ENCODE measurements at regions not wholly inside any gene's neighbourhood (a gene's known extent, or its start where the extent isn't known, plus 50 kb on each side); places are given as distances from the start of the nearest gene placed in this dataset.
"Not testable (repeated sequence)": the region's sequence is repeated elsewhere in the genome, so short reads cannot be mapped to it uniquely, and the experiment has no call there.

GRCh38 chr6:112522587-112522986 is 175.5 kb downstream of the RFPL4B start:
- TF ChIP-seq CTCF (IDR thresholded peaks at IDR 0.05; ENCODE audit: extremely low read depth, insufficient read depth, missing control alignments), result no peak
- in situ Hi-C loops (cut with MboI; ENCODE audit: low pct_unique_long_range_greater_than_20kb, low sequenced_read_pairs, unreplicated experiment), result no loop called here
- DNase-seq (ENCODE audit: low spot score), result no peak

- TF ChIP-seq CTCF (IDR thresholded peaks at IDR 0.05; ENCODE audit: extremely low read depth, insufficient read depth, missing control alignments), result no peak
- DNase-seq (ENCODE audit: low spot score), result no peak
- in situ Hi-C loops (cut with MboI; ENCODE audit: low pct_unique_long_range_greater_than_20kb, low sequenced_read_pairs, unreplicated experiment), result no loop called here
These were observed 176.9 kb downstream of the RFPL4B start for GRCh38 chr6:112524071-112524470.

- TF ChIP-seq CTCF (IDR thresholded peaks at IDR 0.05; ENCODE audit: extremely low read depth, insufficient read depth, missing control alignments), result no peak
- no peak for DNase-seq (ENCODE audit: low spot score)
- in situ Hi-C loops (cut with MboI; ENCODE audit: low pct_unique_long_range_greater_than_20kb, low sequenced_read_pairs, unreplicated experiment), result no loop called here
These were observed 178.6 kb downstream of the RFPL4B start for GRCh38 chr6:112525749-112526148.

- in situ Hi-C loops (cut with MboI; ENCODE audit: low pct_unique_long_range_greater_than_20kb, low sequenced_read_pairs, unreplicated experiment), result no loop called here
- no peak for TF ChIP-seq CTCF (IDR thresholded peaks at IDR 0.05; ENCODE audit: extremely low read depth, insufficient read depth, missing control alignments)
- DNase-seq (ENCODE audit: low spot score), result no peak
These were observed 179.5 kb downstream of the RFPL4B start for GRCh38 chr6:112526594-112526993.

- DNase-seq (ENCODE audit: low spot score); in situ Hi-C loops (cut with MboI; ENCODE audit: low pct_unique_long_range_greater_than_20kb, low sequenced_read_pairs, unreplicated experiment): not testable (repeated sequence)
These were observed 181.2 kb downstream of the RFPL4B start for GRCh38 chr6:112528306-112528705.

- in situ Hi-C loops (cut with MboI; ENCODE audit: low pct_unique_long_range_greater_than_20kb, low sequenced_read_pairs, unreplicated experiment), result no loop called here
- DNase-seq (ENCODE audit: low spot score), result no peak
- no peak for TF ChIP-seq CTCF (IDR thresholded peaks at IDR 0.05; ENCODE audit: extremely low read depth, insufficient read depth, missing control alignments)
These were observed 188.7 kb downstream of the RFPL4B start for GRCh38 chr6:112535816-112536215.

- TF ChIP-seq CTCF (IDR thresholded peaks at IDR 0.05; ENCODE audit: extremely low read depth, insufficient read depth, missing control alignments), result no peak
- in situ Hi-C loops (cut with MboI; ENCODE audit: low pct_unique_long_range_greater_than_20kb, low sequenced_read_pairs, unreplicated experiment), result no loop called here
- DNase-seq (ENCODE audit: low spot score), result no peak
These were observed 192.2 kb downstream of the RFPL4B start for GRCh38 chr6:112539355-112539754.
